Endodermal cell (in vitro differentiated cells): ENCODE measurements at regions not wholly inside any gene's neighbourhood (a gene's known extent, or its start where the extent isn't known, plus 50 kb on each side); places are given as distances from the start of the nearest gene placed in this dataset.

ENCODE experiments used
- DNase-seq: peaks from one replicate; pipeline ENCODE4 v3.0.0-alpha.2; 2017
- H3K27ac ChIP-seq: 2 replicates; pipeline ENCODE4 v1.5.1; 2013; ENCODE audit warnings: mild to moderate bottlenecking, low read depth, low read length, moderate library complexity
- H3K27me3 ChIP-seq: 2 replicates; pipeline ENCODE4 v1.6.1; 2013; ENCODE audit warnings: mild to moderate bottlenecking, low read length, moderate library complexity; ENCODE audit not compliant: insufficient read depth, control insufficient read depth, poor library complexity, severe bottlenecking
- H3K36me3 ChIP-seq: 2 replicates; pipeline ENCODE4 v1.7.0; 2013; ENCODE audit warnings: mild to moderate bottlenecking, low read length, moderate library complexity; ENCODE audit not compliant: control insufficient read depth, insufficient read depth
- H3K4me1 ChIP-seq: one replicate; pipeline ENCODE4 v1.7.0; 2013; ENCODE audit warnings: low read length; ENCODE audit not compliant: control insufficient read depth, insufficient read depth
- H3K4me3 ChIP-seq: 2 replicates; pipeline ENCODE4 v1.5.1; 2013; ENCODE audit warnings: mild to moderate bottlenecking, low read length, moderate library complexity
- H3K9ac ChIP-seq: 2 replicates; pipeline ENCODE4 v1.6.1; 2013; ENCODE audit warnings: mild to moderate bottlenecking, low read length, moderate library complexity; ENCODE audit not compliant: poor library complexity, severe bottlenecking; ENCODE audit errors: extremely low read depth
- H3K9me3 ChIP-seq: 2 replicates; pipeline ENCODE4 v1.6.1; 2013; ENCODE audit warnings: mild to moderate bottlenecking, low read length, moderate library complexity; ENCODE audit not compliant: control insufficient read depth
- H3K27ac Mint-ChIP-seq: 2 replicates; pipeline ENCODE4 v1.8.0; 2020; ENCODE audit warnings: mixed read lengths
- H3K27me3 Mint-ChIP-seq: 2 replicates; pipeline ENCODE4 v1.8.0; 2021; ENCODE audit warnings: mild to moderate bottlenecking, mixed read lengths; ENCODE audit not compliant: insufficient read depth
- H3K36me3 Mint-ChIP-seq: 2 replicates; pipeline ENCODE4 v1.8.0; 2020; ENCODE audit warnings: low read depth, mixed read lengths
- H3K4me1 Mint-ChIP-seq: 2 replicates; pipeline ENCODE4 v1.8.0; 2020; ENCODE audit warnings: mixed read lengths
- H3K4me3 Mint-ChIP-seq: 2 replicates; pipeline ENCODE4 v1.8.0; 2020; ENCODE audit warnings: mild to moderate bottlenecking, moderate library complexity, mixed read lengths
- H3K9me3 Mint-ChIP-seq: 2 replicates; pipeline ENCODE4 v1.8.0; 2020; ENCODE audit warnings: mild to moderate bottlenecking, mixed read lengths
- WGBS, 2 experiments: methylation state at CpG; one replicate each; pipeline versions ENCODE4 v1.1.5 to v1.1.7; 2013; ENCODE audit warnings: missing lambda C conversion rate in 2 of 2, mixed read lengths in 1 of 2; ENCODE audit not compliant: insufficient coverage in 1 of 2, insufficient read length in 1 of 2; 5-methylcytosine and 5-hydroxymethylcytosine counted together
- TF ChIP-seq, protein P1 (sequence below): fragments of 200-600 bp; sonication (generic); conservative IDR thresholded peaks from 2 replicates; pipeline ENCODE4 v1.5.0; 2021; ENCODE audit warnings: antibody characterized with exemption, mild to moderate bottlenecking

- H3K36me3 ChIP-seq: no peaks in the 10 kb centered on the region
- no peaks in the 10 kb centered on the region for H3K36me3 Mint-ChIP-seq
- H3K27me3 ChIP-seq: no peaks in the 10 kb centered on the region
- no peak overlapping the region for H3K9ac ChIP-seq
- H3K27ac Mint-ChIP-seq: no peak overlapping the region
- H3K9me3 ChIP-seq: no peaks in the 10 kb centered on the region
- H3K27me3 Mint-ChIP-seq: no peaks in the 10 kb centered on the region
- no peaks in the 10 kb centered on the region for H3K4me1 ChIP-seq
- no peaks in the 10 kb centered on the region for H3K9me3 Mint-ChIP-seq
- WGBS, 2 experiments: 81% methylated on average over 1 of the region's 1 CpG; no CpG with 5 or more reads in 1 of the 2 experiments
- no peak overlapping the region for H3K4me3 Mint-ChIP-seq
- H3K27ac ChIP-seq: no peak overlapping the region
- DNase-seq: no peak
- H3K4me3 ChIP-seq: no peak overlapping the region
- TF ChIP-seq, protein P1, sequence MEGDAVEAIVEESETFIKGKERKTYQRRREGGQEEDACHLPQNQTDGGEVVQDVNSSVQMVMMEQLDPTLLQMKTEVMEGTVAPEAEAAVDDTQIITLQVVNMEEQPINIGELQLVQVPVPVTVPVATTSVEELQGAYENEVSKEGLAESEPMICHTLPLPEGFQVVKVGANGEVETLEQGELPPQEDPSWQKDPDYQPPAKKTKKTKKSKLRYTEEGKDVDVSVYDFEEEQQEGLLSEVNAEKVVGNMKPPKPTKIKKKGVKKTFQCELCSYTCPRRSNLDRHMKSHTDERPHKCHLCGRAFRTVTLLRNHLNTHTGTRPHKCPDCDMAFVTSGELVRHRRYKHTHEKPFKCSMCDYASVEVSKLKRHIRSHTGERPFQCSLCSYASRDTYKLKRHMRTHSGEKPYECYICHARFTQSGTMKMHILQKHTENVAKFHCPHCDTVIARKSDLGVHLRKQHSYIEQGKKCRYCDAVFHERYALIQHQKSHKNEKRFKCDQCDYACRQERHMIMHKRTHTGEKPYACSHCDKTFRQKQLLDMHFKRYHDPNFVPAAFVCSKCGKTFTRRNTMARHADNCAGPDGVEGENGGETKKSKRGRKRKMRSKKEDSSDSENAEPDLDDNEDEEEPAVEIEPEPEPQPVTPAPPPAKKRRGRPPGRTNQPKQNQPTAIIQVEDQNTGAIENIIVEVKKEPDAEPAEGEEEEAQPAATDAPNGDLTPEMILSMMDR: no peak
- peaks cover 7% of the 10 kb centered on the region for H3K4me1 Mint-ChIP-seq
Observed at GRCh38 chr3:55286693-55287092, 200.4 kb downstream of the WNT5A start.

- Histone ChIP-seq H3K4me3 (no peak overlapping the region), H3K9ac (no peak overlapping the region), H3K36me3 (no peaks in the 10 kb centered on the region), H3K27ac (no peak overlapping the region), H3K9me3 (peaks cover 8% of the 10 kb centered on the region), H3K4me1 (no peaks in the 10 kb centered on the region), H3K27me3 (no peaks in the 10 kb centered on the region)
- WGBS, 2 experiments: 95% methylated on average over 2 of the region's 2 CpGs
- H3K4me3 Mint-ChIP-seq: no peak overlapping the region
- H3K27me3 Mint-ChIP-seq: no peaks in the 10 kb centered on the region
- H3K4me1 Mint-ChIP-seq: peaks cover 7% of the 10 kb centered on the region
- no peaks in the 10 kb centered on the region for H3K36me3 Mint-ChIP-seq
- H3K9me3 Mint-ChIP-seq: no peaks in the 10 kb centered on the region
- TF ChIP-seq, protein P1: no peak
- H3K27ac Mint-ChIP-seq: no peak overlapping the region
- no peak for DNase-seq
Observed at GRCh38 chr3:55285156-55285555, 201.9 kb downstream of the WNT5A start.

- peaks cover 8% of the 10 kb centered on the region for H3K9me3 ChIP-seq
- Mint-ChIP-seq H3K9me3 (no peaks in the 10 kb centered on the region), H3K36me3 (no peaks in the 10 kb centered on the region), H3K27ac (no peak overlapping the region), H3K4me1 (peaks cover 16% of the 10 kb centered on the region), H3K27me3 (no peaks in the 10 kb centered on the region), H3K4me3 (no peak overlapping the region)
- no peaks in the 10 kb centered on the region for H3K27me3 ChIP-seq
- peak; percentile 49 for DNase-seq
- no peak overlapping the region for H3K27ac ChIP-seq
- H3K4me3 ChIP-seq: no peak overlapping the region
- WGBS, 2 experiments: 78 to 100% methylated on average over 1 to 2 of the region's 2 CpGs
- no peaks in the 10 kb centered on the region for H3K36me3 ChIP-seq
- TF ChIP-seq, protein P1: no peak
- H3K9ac ChIP-seq: no peak overlapping the region
- no peaks in the 10 kb centered on the region for H3K4me1 ChIP-seq
Observed at GRCh38 chr3:55283441-55283925, 203.6 kb downstream of the WNT5A start.
